OCI-LY3 (cell line): ENCODE measurements at regions not wholly inside any gene's neighbourhood (a gene's known extent, or its start where the extent isn't known, plus 50 kb on each side); places are given as distances from the start of the nearest gene placed in this dataset.

Experiments used
- EZH2phosphoT487 ChIP-seq: fragments of 200-600 bp; shearing (Covaris generic); IDR thresholded peaks from 2 replicates; pipeline ENCODE4 v1.6.1; 2018; ENCODE audit warnings: antibody characterized with exemption, mixed run types, low read depth
- TF ChIP-seq, protein P1 (sequence below): fragments of 200-600, 300-600 bp; sonication (generic); IDR thresholded peaks from 2 replicates; pipeline ENCODE4 v1.5.1; 2014; ENCODE audit warnings: antibody characterized with exemption, low read length, low read depth

DNA sequence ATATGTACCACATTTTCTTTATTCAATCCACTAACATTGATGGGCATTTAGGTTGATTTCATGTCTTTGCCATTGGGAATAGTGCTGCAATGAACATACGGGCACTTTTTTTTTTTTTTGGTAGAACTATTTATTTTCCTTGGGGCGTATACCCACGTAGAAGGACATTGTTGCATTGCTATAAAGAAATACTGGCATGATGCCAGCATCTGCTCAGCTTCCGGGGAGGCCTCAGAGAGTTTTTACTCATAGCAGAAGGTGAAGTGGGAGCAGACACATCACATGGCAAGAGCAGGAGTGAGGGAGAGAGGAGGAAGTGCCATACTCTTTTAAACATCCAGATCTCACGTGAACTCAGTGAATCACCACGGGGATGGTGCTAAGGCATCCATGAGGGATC, 197.0 kb downstream of the SQOR start:
- TF ChIP-seq, protein P1, sequence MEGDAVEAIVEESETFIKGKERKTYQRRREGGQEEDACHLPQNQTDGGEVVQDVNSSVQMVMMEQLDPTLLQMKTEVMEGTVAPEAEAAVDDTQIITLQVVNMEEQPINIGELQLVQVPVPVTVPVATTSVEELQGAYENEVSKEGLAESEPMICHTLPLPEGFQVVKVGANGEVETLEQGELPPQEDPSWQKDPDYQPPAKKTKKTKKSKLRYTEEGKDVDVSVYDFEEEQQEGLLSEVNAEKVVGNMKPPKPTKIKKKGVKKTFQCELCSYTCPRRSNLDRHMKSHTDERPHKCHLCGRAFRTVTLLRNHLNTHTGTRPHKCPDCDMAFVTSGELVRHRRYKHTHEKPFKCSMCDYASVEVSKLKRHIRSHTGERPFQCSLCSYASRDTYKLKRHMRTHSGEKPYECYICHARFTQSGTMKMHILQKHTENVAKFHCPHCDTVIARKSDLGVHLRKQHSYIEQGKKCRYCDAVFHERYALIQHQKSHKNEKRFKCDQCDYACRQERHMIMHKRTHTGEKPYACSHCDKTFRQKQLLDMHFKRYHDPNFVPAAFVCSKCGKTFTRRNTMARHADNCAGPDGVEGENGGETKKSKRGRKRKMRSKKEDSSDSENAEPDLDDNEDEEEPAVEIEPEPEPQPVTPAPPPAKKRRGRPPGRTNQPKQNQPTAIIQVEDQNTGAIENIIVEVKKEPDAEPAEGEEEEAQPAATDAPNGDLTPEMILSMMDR, result no peak
- no peak for TF ChIP-seq EZH2phosphoT487
